Activated CD4-positive, alpha-beta T cell treated with anti-CD3 and anti-CD28 coated beads, Interleukin-2, amount 10 ng/mL, durations not matched to agents 24 days and 14 days (primary cell): ENCODE measurements at regions not wholly inside any gene's neighbourhood (a gene's known extent, or its start where the extent isn't known, plus 50 kb on each side); places are given as distances from the start of the nearest gene placed in this dataset.
"Not testable (repeated sequence)": the region's sequence is repeated elsewhere in the genome, so short reads cannot be mapped to it uniquely, and the experiment has no call there.

Experiments
- DNase-seq: peaks from one replicate; pipeline ENCODE4 v3.0.0; 2022
- H3K27ac Mint-ChIP-seq: one replicate; pipeline ENCODE4 v1.8.0; 2022; ENCODE audit warnings: mild to moderate bottlenecking, mixed read lengths
- H3K27me3 Mint-ChIP-seq: one replicate; pipeline ENCODE4 v1.8.0; 2022; ENCODE audit warnings: mixed read lengths
- H3K36me3 Mint-ChIP-seq: one replicate; pipeline ENCODE4 v1.8.0; 2022; ENCODE audit warnings: low read depth, mild to moderate bottlenecking, mixed read lengths
- H3K4me1 Mint-ChIP-seq: one replicate; pipeline ENCODE4 v1.8.0; 2021; ENCODE audit warnings: mixed read lengths
- H3K4me3 Mint-ChIP-seq: one replicate; pipeline ENCODE4 v1.8.0; 2022; ENCODE audit warnings: mild to moderate bottlenecking, moderate library complexity, mixed read lengths
- H3K9me3 Mint-ChIP-seq: one replicate; pipeline ENCODE4 v1.8.0; 2021; ENCODE audit warnings: mixed read lengths
- intact Hi-C: fragments of 100-400 bp; cut with micrococcal nuclease; formaldehyde crosslinking; loops from one replicate; pipeline ENCODE4 v1.15.1; 2023

GRCh38 chr7:77484785-77485184 lies 52.3 kb upstream of the PTPN12 start:
- no peaks in the 10 kb centered on the region for H3K36me3 Mint-ChIP-seq
- no peak for DNase-seq
- intact Hi-C loops: no loop called here
- H3K27ac Mint-ChIP-seq: no peak overlapping the region
- no peak overlapping the region for H3K4me3 Mint-ChIP-seq
- H3K27me3 Mint-ChIP-seq: peaks cover 19% of the 10 kb centered on the region
- H3K4me1 Mint-ChIP-seq: peaks cover 2% of the 10 kb centered on the region
- H3K9me3 Mint-ChIP-seq: no peaks in the 10 kb centered on the region

DNA sequence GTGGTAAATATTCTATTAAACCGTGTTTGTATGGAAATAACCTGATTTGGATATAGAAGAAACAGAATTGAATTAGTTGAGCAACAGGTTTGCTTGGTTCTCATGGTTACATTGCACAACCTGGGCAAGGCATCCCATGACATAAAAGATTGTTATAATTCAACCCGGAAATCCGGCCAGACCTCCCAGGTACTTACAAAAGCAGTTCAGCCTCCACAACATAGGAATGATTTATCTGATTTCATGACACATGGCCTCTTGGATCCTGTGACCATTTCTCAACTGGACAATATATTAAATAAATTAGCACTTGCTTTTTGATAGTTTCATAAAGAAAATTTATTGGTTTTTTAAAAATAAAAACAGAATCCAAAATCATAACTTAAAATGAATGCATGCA lies 55.1 kb upstream of the PTPN12 start:
- Mint-ChIP-seq H3K36me3 (no peaks in the 10 kb centered on the region), H3K4me3 (no peak overlapping the region), H3K27ac (no peak overlapping the region), H3K4me1 (peaks cover 2% of the 10 kb centered on the region), H3K27me3 (peaks cover 13% of the 10 kb centered on the region), H3K9me3 (no peaks in the 10 kb centered on the region)
- intact Hi-C loops: no loop called here
- no peak for DNase-seq

DNA sequence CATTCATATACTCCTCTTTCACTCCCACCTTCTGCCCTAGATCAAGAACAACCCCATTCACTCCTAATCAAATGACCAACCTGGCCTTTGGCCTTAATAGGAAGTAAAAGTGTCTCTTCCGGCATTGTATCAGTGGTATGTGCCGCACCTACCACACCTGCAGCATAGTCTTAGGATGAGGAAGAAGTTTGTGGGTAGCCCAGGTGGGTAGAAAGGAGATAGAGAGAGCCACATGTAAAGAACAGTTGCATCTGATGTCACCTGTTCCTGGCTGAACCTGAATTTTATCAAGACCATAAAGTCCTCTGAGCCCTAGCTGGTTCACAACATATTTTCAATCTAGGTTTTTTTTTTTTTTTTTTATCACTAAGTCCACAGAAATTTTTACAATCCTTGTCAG lies 55.5 kb upstream of the PTPN12 start:
- intact Hi-C loops: no loop called here
- H3K27ac Mint-ChIP-seq: no peak overlapping the region
- no peaks in the 10 kb centered on the region for H3K9me3 Mint-ChIP-seq
- peaks cover 2% of the 10 kb centered on the region for H3K4me1 Mint-ChIP-seq
- DNase-seq: no peak
- no peaks in the 10 kb centered on the region for H3K36me3 Mint-ChIP-seq
- H3K27me3 Mint-ChIP-seq: peaks cover 17% of the 10 kb centered on the region
- no peak overlapping the region for H3K4me3 Mint-ChIP-seq

- H3K27ac Mint-ChIP-seq, H3K4me3 Mint-ChIP-seq, DNase-seq, H3K4me1 Mint-ChIP-seq, intact Hi-C loops, H3K9me3 Mint-ChIP-seq, H3K36me3 Mint-ChIP-seq: not testable (repeated sequence)
- H3K27me3 Mint-ChIP-seq: peaks cover 16% of the 10 kb centered on the region
Observed at GRCh38 chr7:77480102-77480627, 56.9 kb upstream of the PTPN12 start.

GRCh38 chr7:77479536-77480088 lies 57.5 kb upstream of the PTPN12 start:
- intact Hi-C loops: no loop called here

GRCh38 chr7:77476871-77477270 lies 60.2 kb upstream of the PTPN12 start:
- Mint-ChIP-seq H3K27ac (no peak overlapping the region), H3K9me3 (peaks cover 6% of the 10 kb centered on the region)
- intact Hi-C loops: no loop called here

More at GRCh38 chr7:77479536-77480088, 57.5 kb upstream of the PTPN12 start:
- Mint-ChIP-seq H3K9me3 (no peaks in the 10 kb centered on the region), H3K36me3 (no peaks in the 10 kb centered on the region), H3K27me3 (peaks cover 12% of the 10 kb centered on the region), H3K4me3 (no peak overlapping the region), H3K27ac (no peak overlapping the region), H3K4me1 (peaks cover 2% of the 10 kb centered on the region)
- no peak for DNase-seq

GRCh38 chr7:77475181-77475580 lies 59.0 kb upstream of the GSAP start:
- no peak overlapping the region for H3K4me3 Mint-ChIP-seq
- H3K27ac Mint-ChIP-seq: no peak overlapping the region
- peaks cover 10% of the 10 kb centered on the region for H3K27me3 Mint-ChIP-seq
- H3K9me3 Mint-ChIP-seq: peaks cover 6% of the 10 kb centered on the region
- no peaks in the 10 kb centered on the region for H3K36me3 Mint-ChIP-seq
- H3K4me1 Mint-ChIP-seq: no peaks in the 10 kb centered on the region
- DNase-seq: no peak
- intact Hi-C loops: no loop called here

More at GRCh38 chr7:77476871-77477270, 60.2 kb upstream of the PTPN12 start:
- H3K4me1 Mint-ChIP-seq: no peaks in the 10 kb centered on the region
- H3K4me3 Mint-ChIP-seq: no peak overlapping the region
- DNase-seq: peak; percentile 32
- no peaks in the 10 kb centered on the region for H3K36me3 Mint-ChIP-seq
- peaks cover 10% of the 10 kb centered on the region for H3K27me3 Mint-ChIP-seq

GRCh38 chr7:77474756-77475155 lies 58.6 kb upstream of the GSAP start:
- peaks cover 10% of the 10 kb centered on the region for H3K9me3 Mint-ChIP-seq
- H3K27me3 Mint-ChIP-seq: peaks cover 12% of the 10 kb centered on the region
- no peaks in the 10 kb centered on the region for H3K4me1 Mint-ChIP-seq
- no peaks in the 10 kb centered on the region for H3K36me3 Mint-ChIP-seq
- peak; percentile 37 for DNase-seq
- H3K4me3 Mint-ChIP-seq: no peak overlapping the region
- no peak overlapping the region for H3K27ac Mint-ChIP-seq
- intact Hi-C loops: no loop called here

- Mint-ChIP-seq H3K4me1 (no peaks in the 10 kb centered on the region), H3K9me3 (peaks cover 14% of the 10 kb centered on the region), H3K27ac (no peak overlapping the region), H3K27me3 (peaks cover 10% of the 10 kb centered on the region), H3K36me3 (no peaks in the 10 kb centered on the region), H3K4me3 (no peak overlapping the region)
- peak; percentile 14 for DNase-seq
- intact Hi-C loops: no loop called here
Observed at GRCh38 chr7:77473229-77474005, 57.3 kb upstream of the GSAP start.

DNA sequence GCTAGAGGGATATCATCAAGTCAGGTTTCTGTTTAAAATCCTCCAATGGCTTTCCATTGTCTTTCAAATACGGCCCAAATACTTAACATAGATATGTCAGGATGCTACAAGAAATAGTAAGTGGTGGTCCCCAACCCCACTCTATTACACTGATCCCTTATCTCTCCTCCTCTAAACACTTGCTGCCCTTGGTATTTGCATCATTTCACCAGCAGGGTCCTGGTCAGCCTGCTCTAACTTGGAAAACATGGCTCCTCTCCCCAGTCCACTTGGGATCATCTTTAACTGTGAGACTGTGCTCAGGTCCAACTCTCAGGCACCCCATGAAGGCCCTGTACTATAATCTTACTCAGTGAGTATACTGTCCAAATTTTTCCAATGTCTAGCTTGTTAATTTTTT lies 53.8 kb upstream of the GSAP start:
- no peak overlapping the region for H3K27ac Mint-ChIP-seq
- DNase-seq: no peak
- H3K27me3 Mint-ChIP-seq: peaks cover 2% of the 10 kb centered on the region
- intact Hi-C loops: no loop called here
- H3K4me3 Mint-ChIP-seq: no peak overlapping the region
- no peaks in the 10 kb centered on the region for H3K36me3 Mint-ChIP-seq
- no peaks in the 10 kb centered on the region for H3K4me1 Mint-ChIP-seq
- peaks cover 14% of the 10 kb centered on the region for H3K9me3 Mint-ChIP-seq

DNA sequence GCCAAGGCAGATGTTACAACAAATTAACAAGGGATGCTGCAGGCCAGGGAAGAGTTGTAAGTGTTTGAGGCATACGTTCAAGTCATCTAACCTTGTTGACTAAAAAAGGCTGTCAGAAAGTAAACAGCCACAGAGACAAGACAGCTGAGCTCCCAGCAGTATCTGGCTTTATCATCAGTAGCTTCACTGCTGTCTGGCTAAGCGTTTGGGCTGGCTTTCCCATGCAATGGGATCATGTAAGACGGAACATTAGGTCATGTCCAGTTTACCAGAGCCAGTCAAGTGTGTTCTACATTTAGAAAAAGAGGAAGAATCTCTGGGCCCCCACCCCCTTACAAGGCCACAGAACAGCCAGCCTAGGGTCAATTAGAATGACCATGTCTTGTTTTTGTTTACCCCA lies 51.3 kb upstream of the GSAP start:
- Mint-ChIP-seq H3K27ac (no peak overlapping the region), H3K27me3 (peaks cover 2% of the 10 kb centered on the region), H3K9me3 (peaks cover 8% of the 10 kb centered on the region), H3K4me3 (no peak overlapping the region), H3K4me1 (peaks cover 9% of the 10 kb centered on the region), H3K36me3 (no peaks in the 10 kb centered on the region)
- DNase-seq: no peak
- intact Hi-C loops: no loop called here

- Mint-ChIP-seq H3K4me1 (peaks cover 9% of the 10 kb centered on the region), H3K4me3 (no peak overlapping the region), H3K27me3 (peaks cover 2% of the 10 kb centered on the region), H3K36me3 (no peaks in the 10 kb centered on the region), H3K9me3 (peaks cover 8% of the 10 kb centered on the region), H3K27ac (no peak overlapping the region)
- no peak for DNase-seq
- intact Hi-C loops: no loop called here
Observed at GRCh38 chr7:77466450-77466849, 50.3 kb upstream of the GSAP start.
